Parathyroid adenoma (tissue), 2 donors: ENCODE measurements at regions not wholly inside any gene's neighbourhood (a gene's known extent, or its start where the extent isn't known, plus 50 kb on each side); places are given as distances from the start of the nearest gene placed in this dataset.

ENCODE experiments used
- H2AFZ ChIP-seq: fragments of 300-600 bp; sonication (generic); one replicate; pipeline ENCODE4 v1.7.0; 2017; ENCODE audit warnings: antibody characterized with exemption, mild to moderate bottlenecking
- H3K27ac ChIP-seq: fragments of 300-600 bp; sonication (generic); one replicate; pipeline ENCODE4 v1.7.0; 2017
- H3K27me3 ChIP-seq: fragments of 300-600 bp; sonication (generic); one replicate; pipeline ENCODE4 v1.7.0; 2017; ENCODE audit warnings: low read length; ENCODE audit not compliant: control insufficient read depth, insufficient read depth
- H3K36me3 ChIP-seq: fragments of 300-600 bp; sonication (generic); one replicate; pipeline ENCODE4 v1.7.0; 2017; ENCODE audit warnings: low read length; ENCODE audit not compliant: control insufficient read depth, insufficient read depth
- H3K4me1 ChIP-seq: fragments of 300-600 bp; sonication (generic); one replicate; pipeline ENCODE4 v1.7.0; 2017; ENCODE audit warnings: control low read depth
- H3K4me2 ChIP-seq: fragments of 300-600 bp; sonication (generic); one replicate; pipeline ENCODE4 v1.7.0; 2017; ENCODE audit warnings: low read length
- H3K4me3 ChIP-seq: fragments of 300-600 bp; sonication (generic); one replicate; pipeline ENCODE4 v1.7.0; 2017; ENCODE audit warnings: low read depth, low read length
- H3K79me2 ChIP-seq: fragments of 300-600 bp; sonication (generic); one replicate; pipeline ENCODE4 v1.7.0; 2017; ENCODE audit warnings: control low read depth
- H3K9ac ChIP-seq: fragments of 300-600 bp; sonication (generic); one replicate; pipeline ENCODE4 v1.7.0; 2017; ENCODE audit warnings: mild to moderate bottlenecking
- H3K9me3 ChIP-seq: fragments of 300-600 bp; sonication (generic); one replicate; pipeline ENCODE4 v1.7.0; 2017; ENCODE audit warnings: low read length; ENCODE audit not compliant: control insufficient read depth
- TF ChIP-seq, protein P1 (sequence below): fragments of 300-600 bp; sonication (generic); IDR thresholded peaks from one replicate; pipeline ENCODE4 v1.7.0; 2017; ENCODE audit warnings: antibody characterized with exemption, mild to moderate bottlenecking
- donor health status: primary hyperparathyroidism.

DNA sequence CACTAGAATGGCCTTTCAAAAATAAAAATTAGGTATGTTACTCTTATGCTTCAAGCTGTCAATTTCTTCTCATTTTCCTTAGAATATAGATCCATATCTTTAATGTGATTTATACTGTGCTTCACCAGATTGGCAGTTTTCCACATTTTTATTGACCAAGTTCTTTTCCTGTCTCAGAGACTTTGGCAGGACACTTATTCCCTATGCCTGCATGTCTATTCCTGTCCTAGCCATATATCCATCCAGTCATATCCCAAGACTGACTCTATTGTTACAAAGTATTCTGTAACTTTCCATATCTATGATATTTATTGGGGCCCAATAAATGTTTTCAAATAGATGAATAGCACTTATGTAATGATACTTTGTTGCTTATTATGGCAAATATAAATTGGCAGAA, 450.7 kb downstream of the GASK1B start:
- Histone ChIP-seq H3K27ac (no peak overlapping the region), H3K27me3 (no peaks in the 10 kb centered on the region), H3K79me2 (no peaks in the 10 kb centered on the region), H3K9ac (no peak overlapping the region), H3K4me3 (no peak overlapping the region), H3K4me2 (no peak overlapping the region), H3K9me3 (no peaks in the 10 kb centered on the region), H3K4me1 (no peaks in the 10 kb centered on the region), H3K36me3 (no peaks in the 10 kb centered on the region), H2AFZ (no peak overlapping the region)
- TF ChIP-seq, protein P1, sequence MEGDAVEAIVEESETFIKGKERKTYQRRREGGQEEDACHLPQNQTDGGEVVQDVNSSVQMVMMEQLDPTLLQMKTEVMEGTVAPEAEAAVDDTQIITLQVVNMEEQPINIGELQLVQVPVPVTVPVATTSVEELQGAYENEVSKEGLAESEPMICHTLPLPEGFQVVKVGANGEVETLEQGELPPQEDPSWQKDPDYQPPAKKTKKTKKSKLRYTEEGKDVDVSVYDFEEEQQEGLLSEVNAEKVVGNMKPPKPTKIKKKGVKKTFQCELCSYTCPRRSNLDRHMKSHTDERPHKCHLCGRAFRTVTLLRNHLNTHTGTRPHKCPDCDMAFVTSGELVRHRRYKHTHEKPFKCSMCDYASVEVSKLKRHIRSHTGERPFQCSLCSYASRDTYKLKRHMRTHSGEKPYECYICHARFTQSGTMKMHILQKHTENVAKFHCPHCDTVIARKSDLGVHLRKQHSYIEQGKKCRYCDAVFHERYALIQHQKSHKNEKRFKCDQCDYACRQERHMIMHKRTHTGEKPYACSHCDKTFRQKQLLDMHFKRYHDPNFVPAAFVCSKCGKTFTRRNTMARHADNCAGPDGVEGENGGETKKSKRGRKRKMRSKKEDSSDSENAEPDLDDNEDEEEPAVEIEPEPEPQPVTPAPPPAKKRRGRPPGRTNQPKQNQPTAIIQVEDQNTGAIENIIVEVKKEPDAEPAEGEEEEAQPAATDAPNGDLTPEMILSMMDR = no peak

DNA sequence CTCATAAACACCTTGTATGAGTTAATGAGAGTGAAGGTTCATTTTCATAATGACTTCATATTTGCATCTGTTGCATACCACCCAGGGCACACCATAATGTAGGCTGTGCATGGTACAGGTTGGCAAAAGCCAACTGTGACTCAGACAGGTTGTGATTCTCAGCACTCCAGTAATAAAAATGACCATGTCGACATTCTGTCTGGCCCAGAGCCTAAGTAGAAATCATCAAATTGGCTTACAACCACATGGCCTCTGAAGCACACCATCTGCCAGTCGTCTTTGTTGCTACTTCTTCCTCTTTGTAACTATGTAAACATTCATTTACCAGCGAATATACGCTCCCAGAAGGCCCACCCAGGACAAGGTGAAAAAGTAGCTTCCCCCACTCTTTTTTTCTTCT, 459.5 kb downstream of the GASK1B start:
- H3K27me3 ChIP-seq = no peaks in the 10 kb centered on the region
- H3K9me3 ChIP-seq = no peaks in the 10 kb centered on the region
- H3K9ac ChIP-seq = no peak overlapping the region
- TF ChIP-seq, protein P1 = no peak
- H3K4me3 ChIP-seq = no peak overlapping the region
- H3K27ac ChIP-seq = no peak overlapping the region
- H3K4me1 ChIP-seq = no peaks in the 10 kb centered on the region
- H3K36me3 ChIP-seq = no peaks in the 10 kb centered on the region
- H2AFZ ChIP-seq = no peak overlapping the region
- no peak overlapping the region for H3K4me2 ChIP-seq
- H3K79me2 ChIP-seq = no peaks in the 10 kb centered on the region

DNA sequence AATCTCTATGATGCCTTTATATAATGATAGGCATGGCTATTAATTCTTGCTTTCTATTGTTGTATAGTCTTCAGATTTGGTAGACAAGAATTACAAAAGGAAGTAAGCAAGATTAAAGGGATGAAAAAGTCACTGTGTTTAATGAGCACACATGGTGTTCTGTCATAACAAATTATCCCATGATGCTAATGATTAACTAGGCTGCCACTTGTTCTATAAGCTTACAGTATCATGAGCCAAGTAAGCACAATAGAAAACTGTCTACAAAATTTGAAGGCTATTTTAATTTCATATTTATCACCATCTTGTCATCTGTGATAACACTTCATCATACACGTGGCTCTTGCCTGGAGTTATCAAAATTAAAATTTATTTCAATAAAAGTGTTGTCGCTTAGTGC, 466.7 kb downstream of the GASK1B start:
- no peak overlapping the region for H3K9ac ChIP-seq
- H3K9me3 ChIP-seq = no peaks in the 10 kb centered on the region
- H2AFZ ChIP-seq = no peak overlapping the region
- H3K79me2 ChIP-seq = no peaks in the 10 kb centered on the region
- no peak overlapping the region for H3K27ac ChIP-seq
- TF ChIP-seq, protein P1 = no peak
- H3K4me2 ChIP-seq = no peak overlapping the region
- no peaks in the 10 kb centered on the region for H3K36me3 ChIP-seq
- no peaks in the 10 kb centered on the region for H3K4me1 ChIP-seq
- H3K4me3 ChIP-seq = no peak overlapping the region
- H3K27me3 ChIP-seq = no peaks in the 10 kb centered on the region

DNA sequence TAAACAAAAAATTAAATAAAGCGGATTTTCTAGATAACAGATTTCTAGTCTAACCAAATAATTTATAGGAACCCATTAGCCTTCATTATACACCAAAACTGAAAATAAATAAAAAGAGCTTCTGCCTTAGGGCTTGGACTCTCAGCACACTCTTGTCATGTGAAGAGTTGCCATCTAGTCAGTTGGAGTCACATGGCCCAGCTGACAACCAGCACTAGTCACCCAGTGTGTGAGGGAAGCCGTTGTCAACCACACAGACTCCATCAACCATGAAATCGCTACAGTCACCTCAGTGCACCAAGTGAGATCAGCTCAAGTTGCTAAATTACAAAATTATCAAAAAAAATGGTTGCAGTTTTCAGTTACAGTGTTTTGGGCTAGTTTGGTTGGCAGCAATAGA, 470.0 kb downstream of the GASK1B start:
- Histone ChIP-seq H2AFZ (no peak overlapping the region), H3K79me2 (no peaks in the 10 kb centered on the region), H3K4me1 (no peaks in the 10 kb centered on the region), H3K27ac (no peak overlapping the region), H3K36me3 (no peaks in the 10 kb centered on the region), H3K9ac (no peak overlapping the region), H3K9me3 (no peaks in the 10 kb centered on the region), H3K4me2 (no peak overlapping the region), H3K27me3 (no peaks in the 10 kb centered on the region), H3K4me3 (no peak overlapping the region)
- TF ChIP-seq, protein P1 = no peak

DNA sequence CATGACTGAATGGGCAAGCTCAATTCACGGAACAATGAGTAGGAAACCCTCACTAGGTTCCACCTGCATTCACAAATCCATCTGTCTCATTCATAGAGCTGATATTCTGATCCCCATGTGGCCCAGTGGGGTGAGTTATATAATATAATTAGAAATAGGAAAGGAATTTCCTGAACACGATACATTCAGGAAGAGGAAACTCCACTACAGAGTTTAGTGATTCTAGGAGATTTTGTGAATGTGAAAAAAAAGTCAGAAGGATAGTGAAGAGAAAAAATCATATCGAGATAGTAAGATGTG, 471.2 kb downstream of the GASK1B start:
- Histone ChIP-seq H2AFZ (no peak overlapping the region), H3K27me3 (no peaks in the 10 kb centered on the region), H3K4me2 (no peak overlapping the region), H3K9ac (no peak overlapping the region), H3K9me3 (no peaks in the 10 kb centered on the region), H3K79me2 (no peaks in the 10 kb centered on the region), H3K27ac (no peak overlapping the region), H3K4me3 (no peak overlapping the region), H3K4me1 (no peaks in the 10 kb centered on the region), H3K36me3 (no peaks in the 10 kb centered on the region)
- TF ChIP-seq, protein P1 = no peak
